OCI-LY3 (cell line): ENCODE measurements at regions not wholly inside any gene's neighbourhood (a gene's known extent, or its start where the extent isn't known, plus 50 kb on each side); places are given as distances from the start of the nearest gene placed in this dataset.

Source experiments
- EZH2phosphoT487 ChIP-seq: fragments of 200-600 bp; shearing (Covaris generic); IDR thresholded peaks from 2 replicates; pipeline ENCODE4 v1.6.1; 2018; ENCODE audit warnings: antibody characterized with exemption, mixed run types, low read depth
- TF ChIP-seq, protein P1 (sequence below): fragments of 200-600, 300-600 bp; sonication (generic); IDR thresholded peaks from 2 replicates; pipeline ENCODE4 v1.5.1; 2014; ENCODE audit warnings: antibody characterized with exemption, low read length, low read depth

DNA sequence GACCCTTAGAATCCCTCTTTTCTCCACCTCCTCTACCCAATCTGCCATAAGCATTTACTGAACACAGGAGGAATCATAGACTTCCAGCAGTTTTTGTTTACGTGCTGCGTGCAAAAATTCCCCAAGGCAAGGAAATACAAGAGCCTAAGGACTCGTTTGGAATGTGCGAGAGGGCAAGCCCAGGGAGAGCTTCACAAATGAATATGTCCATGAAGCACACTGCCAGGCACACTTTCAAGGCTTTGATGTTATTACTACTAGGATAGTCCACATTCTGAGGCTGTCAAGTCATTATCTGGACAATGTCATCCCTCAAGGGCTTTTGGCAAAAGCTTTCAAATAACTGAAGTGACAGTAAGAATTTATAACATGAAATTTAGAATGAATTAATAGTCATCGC, 214.7 kb upstream of the TBX20 start:
- TF ChIP-seq, protein P1, sequence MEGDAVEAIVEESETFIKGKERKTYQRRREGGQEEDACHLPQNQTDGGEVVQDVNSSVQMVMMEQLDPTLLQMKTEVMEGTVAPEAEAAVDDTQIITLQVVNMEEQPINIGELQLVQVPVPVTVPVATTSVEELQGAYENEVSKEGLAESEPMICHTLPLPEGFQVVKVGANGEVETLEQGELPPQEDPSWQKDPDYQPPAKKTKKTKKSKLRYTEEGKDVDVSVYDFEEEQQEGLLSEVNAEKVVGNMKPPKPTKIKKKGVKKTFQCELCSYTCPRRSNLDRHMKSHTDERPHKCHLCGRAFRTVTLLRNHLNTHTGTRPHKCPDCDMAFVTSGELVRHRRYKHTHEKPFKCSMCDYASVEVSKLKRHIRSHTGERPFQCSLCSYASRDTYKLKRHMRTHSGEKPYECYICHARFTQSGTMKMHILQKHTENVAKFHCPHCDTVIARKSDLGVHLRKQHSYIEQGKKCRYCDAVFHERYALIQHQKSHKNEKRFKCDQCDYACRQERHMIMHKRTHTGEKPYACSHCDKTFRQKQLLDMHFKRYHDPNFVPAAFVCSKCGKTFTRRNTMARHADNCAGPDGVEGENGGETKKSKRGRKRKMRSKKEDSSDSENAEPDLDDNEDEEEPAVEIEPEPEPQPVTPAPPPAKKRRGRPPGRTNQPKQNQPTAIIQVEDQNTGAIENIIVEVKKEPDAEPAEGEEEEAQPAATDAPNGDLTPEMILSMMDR, result no peak
- no peak for TF ChIP-seq EZH2phosphoT487
